ENCODE measurements at regions not wholly inside any gene's neighbourhood (a gene's known extent, or its start where the extent isn't known, plus 50 kb on each side); places are given as distances from the start of the nearest gene placed in this dataset.
"Not testable (repeated sequence)": the region's sequence is repeated elsewhere in the genome, so short reads cannot be mapped to it uniquely, and the experiment has no call there.

DNA sequence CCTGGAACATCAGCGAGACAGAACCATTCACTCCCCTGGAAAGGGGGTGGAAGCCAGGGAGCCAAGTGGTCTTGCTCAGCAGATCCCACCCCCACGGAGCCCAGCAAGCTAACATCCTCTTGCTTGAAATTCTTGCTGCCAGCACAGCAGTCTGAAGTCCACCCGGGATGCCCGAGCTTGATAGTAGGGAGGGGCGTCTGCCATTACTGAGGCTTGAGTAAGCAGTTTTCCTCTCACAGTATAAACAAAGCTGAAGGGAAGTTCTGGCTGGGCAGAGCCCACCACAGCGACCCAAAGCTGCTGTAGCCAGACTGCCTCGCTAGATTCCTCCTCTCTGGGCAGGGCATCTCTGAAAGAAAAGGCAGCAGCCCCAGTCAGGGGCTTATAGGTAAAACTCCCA is 764.8 kb upstream of the LUZP2 start:
- Histone ChIP-seq H3K36me3 (no peaks in the 10 kb centered on the region), H3K27me3 (no peaks in the 10 kb centered on the region), H3K9me3 (no peaks in the 10 kb centered on the region), H3K4me3 (no peak overlapping the region)
- no peak for DNase-seq

DNA sequence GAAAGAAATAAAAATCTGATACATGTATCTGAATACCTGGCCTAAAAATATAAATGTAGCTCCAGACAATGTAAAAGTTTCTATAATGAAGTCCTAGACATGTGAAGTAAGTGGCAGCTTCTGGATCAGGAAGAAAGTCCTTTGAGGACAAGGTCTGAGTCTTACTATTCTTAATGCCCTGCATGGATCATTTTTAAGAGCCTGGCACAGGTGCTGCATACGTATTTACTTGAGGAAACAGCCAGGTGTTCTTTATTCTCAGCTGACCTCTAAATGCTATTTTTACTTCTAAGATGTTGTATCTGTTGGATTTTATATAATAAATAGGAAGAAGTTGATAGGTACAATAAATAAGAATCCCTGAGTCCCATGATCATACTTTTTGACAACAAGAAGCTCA is 750.0 kb upstream of the LUZP2 start:
- Histone ChIP-seq H3K4me3 (no peak overlapping the region), H3K9me3 (no peaks in the 10 kb centered on the region), H3K36me3 (no peaks in the 10 kb centered on the region), H3K27me3 (no peaks in the 10 kb centered on the region)
- DNase-seq, result no peak

DNA sequence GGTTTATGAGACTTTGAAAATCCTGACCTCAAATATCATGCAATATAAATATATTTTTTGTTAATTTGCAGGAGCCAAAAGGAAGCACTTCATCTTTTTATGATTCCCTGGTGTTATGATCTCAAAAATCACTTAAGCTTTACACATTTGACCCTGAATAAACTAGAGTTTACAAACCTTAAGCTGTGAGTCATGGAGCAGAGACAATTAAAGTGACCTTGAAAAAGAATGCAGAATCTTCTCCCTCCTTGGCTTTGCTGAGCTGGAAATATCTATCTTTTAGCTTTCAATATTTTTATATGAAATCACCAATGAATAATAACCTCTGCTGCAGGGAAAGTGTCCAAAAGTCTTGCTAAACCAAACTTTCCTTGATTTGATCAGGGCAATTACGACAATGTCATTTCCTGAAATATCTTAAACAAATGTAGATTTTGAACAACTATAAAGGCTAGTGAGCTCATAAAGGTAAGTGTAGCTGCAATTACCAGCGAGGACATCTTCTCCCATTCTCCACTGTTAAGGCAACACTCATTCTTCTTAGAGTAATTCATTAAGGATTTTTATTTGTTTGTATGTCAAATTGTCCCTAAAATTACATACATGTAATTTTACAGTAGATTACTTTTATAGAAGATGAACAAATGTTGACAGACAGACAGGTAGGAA is 747.0 kb upstream of the LUZP2 start:
- DNase-seq, result no peak
- no peaks in the 10 kb centered on the region for H3K27me3 ChIP-seq
- H3K36me3 ChIP-seq, result no peaks in the 10 kb centered on the region
- H3K4me3 ChIP-seq, result no peak overlapping the region
- H3K9me3 ChIP-seq, result no peaks in the 10 kb centered on the region

DNA sequence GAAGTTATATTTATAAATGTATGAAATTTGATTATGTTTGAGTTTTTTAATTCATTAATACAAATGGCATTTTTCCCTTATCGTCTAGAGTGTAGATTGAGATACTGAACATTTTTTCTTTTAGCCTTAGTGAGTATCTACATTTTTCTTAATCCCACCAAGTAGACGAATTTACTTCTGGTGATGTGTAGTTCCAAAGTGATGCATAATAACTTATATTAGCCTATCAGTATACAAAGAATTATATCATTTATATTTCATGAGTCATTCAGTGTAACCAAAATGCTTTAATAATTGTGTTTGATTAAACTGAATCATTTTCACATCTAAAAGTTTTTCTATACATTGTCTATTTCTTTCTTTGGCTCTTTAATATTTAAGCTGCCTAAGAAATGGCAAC is 745.6 kb upstream of the LUZP2 start:
- Histone ChIP-seq H3K27me3 (no peaks in the 10 kb centered on the region), H3K9me3 (no peaks in the 10 kb centered on the region), H3K4me3 (no peak overlapping the region), H3K36me3 (no peaks in the 10 kb centered on the region)
- no peak for DNase-seq

DNA sequence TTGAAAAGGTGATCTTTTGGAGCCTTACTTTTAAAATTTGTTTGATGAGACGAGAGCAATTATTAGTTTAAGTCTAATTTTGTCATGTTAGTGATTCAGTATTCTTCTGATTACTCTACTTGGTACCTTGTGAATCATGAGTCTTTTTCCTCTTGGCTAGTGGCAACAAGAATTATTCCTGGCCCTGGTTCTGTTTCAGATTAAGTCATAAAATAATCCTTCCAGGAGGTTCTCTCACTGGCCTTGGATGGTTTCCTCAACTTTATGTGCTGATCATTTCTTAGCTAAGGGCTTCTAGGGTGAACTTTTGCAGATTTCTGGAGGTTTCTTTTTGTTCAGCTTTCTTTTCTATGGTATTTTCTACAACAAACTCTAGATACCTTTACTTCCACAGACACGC is 741.8 kb upstream of the LUZP2 start:
- DNase-seq, result no peak
- H3K27me3 ChIP-seq, result no peaks in the 10 kb centered on the region
- no peaks in the 10 kb centered on the region for H3K9me3 ChIP-seq
- no peaks in the 10 kb centered on the region for H3K36me3 ChIP-seq
- no peak overlapping the region for H3K4me3 ChIP-seq

DNA sequence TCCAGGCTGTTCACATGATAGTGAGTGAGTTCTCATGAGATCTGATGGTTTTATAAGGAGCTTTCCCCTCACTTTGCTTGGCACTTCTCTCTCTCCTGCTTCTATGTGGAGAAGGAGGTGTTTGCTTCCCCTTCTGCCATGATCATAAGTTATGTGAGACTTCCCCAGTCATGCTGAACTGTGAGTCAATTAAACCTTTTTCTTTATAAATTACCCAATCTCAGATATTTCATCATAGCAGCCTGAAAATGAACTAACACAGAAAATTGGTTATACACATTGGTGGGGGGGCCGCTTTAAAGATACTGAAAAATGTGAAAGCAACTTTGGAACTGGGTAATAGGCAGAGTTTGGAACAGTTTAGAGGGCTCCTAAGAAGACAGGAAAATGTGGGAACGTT is 741.1 kb upstream of the LUZP2 start:
- H3K4me3 ChIP-seq, result no peak overlapping the region
- no peaks in the 10 kb centered on the region for H3K9me3 ChIP-seq
- no peaks in the 10 kb centered on the region for H3K27me3 ChIP-seq
- H3K36me3 ChIP-seq, result no peaks in the 10 kb centered on the region
- no peak for DNase-seq

DNA sequence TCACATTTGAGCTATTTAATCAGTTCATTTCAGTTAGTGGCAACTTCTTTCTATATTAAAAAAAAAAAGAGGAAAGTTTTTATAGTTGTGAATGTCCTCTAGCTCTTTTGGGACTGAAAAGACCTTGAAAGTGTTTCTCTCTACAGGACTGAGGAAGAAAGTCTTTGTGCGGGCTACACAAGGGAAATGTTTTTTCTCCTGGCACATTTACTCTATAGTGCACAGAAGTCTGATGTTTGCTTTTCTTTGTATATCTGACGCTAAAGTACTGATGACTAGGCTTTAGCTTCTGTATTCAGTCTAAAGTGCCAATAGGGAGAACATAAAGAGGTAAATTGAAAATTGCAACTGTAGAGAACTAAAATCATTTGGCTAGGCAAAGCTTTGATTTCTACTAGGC is 737.4 kb upstream of the LUZP2 start:
- Histone ChIP-seq H3K9me3 (no peaks in the 10 kb centered on the region), H3K27me3 (no peaks in the 10 kb centered on the region), H3K36me3 (no peaks in the 10 kb centered on the region), H3K4me3 (no peak overlapping the region)
- no peak for DNase-seq

DNA sequence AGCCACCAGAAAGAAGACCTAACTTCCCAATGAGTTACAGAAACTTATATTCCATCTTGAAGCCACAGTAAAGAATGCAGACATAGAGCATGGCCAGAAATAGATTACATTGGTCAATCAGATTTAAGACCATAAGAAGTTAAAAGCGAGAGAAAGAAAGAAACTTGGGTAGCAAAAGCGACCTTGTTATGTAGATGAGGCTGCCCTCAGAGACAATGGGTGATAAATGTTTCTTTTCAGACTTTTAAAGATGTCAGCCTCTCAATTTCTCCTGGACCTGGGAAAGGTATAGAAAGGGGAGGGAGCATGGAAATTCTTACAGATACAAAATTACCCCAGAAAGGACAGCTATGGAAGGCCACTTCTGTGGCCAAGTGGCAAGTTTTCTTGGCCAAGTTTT is 732.6 kb upstream of the LUZP2 start:
- Histone ChIP-seq H3K4me3 (no peak overlapping the region), H3K36me3 (no peaks in the 10 kb centered on the region), H3K27me3 (no peaks in the 10 kb centered on the region), H3K9me3 (no peaks in the 10 kb centered on the region)
- DNase-seq, result no peak

DNA sequence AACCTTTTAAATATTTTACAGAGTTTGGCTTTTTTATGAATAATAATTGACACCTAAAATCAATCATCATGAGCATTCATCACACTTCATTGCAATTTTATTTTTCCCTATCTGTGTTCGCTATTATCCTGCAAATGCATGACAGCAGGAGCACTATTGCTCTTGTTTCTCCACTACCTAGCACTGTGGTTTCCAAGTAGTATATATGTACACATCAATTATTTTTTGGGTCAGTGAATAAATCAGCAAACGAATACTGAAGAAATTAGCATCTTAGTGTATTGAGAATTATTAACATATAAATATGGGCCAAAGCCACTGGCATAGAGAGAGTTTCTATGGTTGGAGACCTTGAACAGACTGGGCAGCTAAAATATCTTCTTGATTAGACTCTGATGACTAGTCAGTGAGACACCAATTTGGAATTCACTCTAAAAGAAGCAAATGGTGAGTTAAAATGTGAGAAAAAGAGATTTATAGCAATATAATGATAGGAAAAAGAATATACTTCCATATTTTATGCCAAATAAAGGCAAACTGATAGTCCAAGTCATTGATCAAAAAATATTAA is 731.1 kb upstream of the LUZP2 start:
- Histone ChIP-seq H3K4me3 (no peak overlapping the region), H3K36me3 (no peaks in the 10 kb centered on the region), H3K27me3 (no peaks in the 10 kb centered on the region), H3K9me3 (no peaks in the 10 kb centered on the region; the same call in 1 of the 2 replicates)
- DNase-seq, result no peak

DNA sequence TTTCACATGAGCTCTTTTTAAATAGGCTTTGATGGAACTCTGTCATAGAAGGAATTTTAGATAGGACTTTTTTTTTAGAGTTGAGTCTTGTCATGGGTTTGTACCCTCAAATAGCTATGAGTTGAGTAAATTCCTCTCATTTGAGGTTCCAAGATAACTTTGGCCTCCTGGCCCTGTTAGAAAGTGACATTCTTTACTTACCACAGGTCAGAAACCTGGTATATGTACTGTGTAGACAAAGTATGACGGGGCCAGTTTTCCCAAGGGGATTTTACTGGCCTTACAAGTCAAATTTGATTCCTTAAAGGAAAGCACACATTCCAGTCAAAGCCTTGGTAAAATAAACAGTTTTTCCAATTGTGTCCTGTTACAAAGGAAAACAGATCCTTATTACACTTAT is 729.3 kb upstream of the LUZP2 start:
- DNase-seq, result no peak
- no peak overlapping the region for H3K4me3 ChIP-seq
- no peaks in the 10 kb centered on the region for H3K27me3 ChIP-seq
- no peaks in the 10 kb centered on the region; the same call in 1 of the 2 replicates for H3K9me3 ChIP-seq
- no peaks in the 10 kb centered on the region for H3K36me3 ChIP-seq

DNA sequence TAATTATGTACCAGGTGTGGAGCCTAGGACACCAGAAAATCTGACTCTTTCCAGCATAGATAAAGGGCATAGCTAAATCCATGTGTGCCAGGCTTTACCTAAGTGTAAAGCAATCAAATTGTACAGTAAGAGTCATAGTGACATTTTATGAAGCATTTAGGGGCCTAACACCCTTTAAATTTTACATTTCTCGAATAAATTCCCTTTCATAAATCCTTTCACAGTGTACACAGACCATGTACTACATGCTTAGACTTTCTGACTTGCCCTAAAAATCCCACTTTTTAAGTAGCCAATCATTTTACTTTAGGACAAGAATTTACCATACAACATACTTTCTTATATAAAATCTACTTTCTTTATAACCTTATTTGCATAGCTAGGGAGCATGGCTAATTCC is 727.6 kb upstream of the LUZP2 start:
- no peaks in the 10 kb centered on the region for H3K27me3 ChIP-seq
- H3K4me3 ChIP-seq, result no peak overlapping the region
- no peak for DNase-seq
- no peaks in the 10 kb centered on the region for H3K36me3 ChIP-seq
- H3K9me3 ChIP-seq, result no peaks in the 10 kb centered on the region; the same call in 1 of the 2 replicates

DNA sequence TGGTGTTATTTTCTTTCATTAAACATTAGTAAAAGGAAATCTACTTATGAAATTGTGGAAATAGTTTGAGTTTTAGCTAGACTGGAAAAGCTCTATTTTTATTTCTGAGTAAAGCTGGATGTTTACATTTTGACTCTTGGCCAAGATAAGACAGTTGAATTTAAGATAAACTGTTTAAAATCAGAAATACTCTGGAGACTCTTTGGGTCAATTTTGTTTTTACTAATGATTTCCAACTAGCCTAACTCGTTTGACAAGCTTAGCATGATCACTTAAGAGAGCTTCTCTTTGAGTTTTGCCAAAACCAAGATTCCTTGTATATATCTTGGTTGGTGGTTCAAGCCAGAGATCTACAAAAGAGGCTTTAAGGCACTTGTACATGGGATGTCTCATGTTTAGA is 724.8 kb upstream of the LUZP2 start:
- no peaks in the 10 kb centered on the region for H3K27me3 ChIP-seq
- no peaks in the 10 kb centered on the region for H3K36me3 ChIP-seq
- no peaks in the 10 kb centered on the region; the same call in 1 of the 2 replicates for H3K9me3 ChIP-seq
- no peak for DNase-seq
- H3K4me3 ChIP-seq, result no peak overlapping the region

DNA sequence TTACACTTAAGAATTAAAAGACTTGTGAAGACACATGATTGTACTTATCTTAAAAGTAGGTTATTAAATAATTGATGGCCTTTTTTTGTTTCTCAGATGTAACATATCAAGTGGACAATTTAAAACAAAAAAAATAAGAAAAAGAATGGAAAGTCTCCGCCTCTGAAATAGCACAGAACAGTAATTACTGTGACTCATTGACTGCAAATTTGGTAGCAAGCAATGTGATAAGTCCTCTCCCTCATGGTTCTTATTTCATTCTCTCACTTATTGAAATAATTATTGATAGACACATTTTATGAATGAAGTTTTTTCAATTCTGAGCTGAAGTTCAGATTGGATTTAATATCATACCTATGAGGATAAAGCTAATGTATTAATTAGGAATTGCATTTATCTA is 717.9 kb upstream of the LUZP2 start:
- H3K9me3 ChIP-seq, result no peaks in the 10 kb centered on the region
- no peak overlapping the region for H3K4me3 ChIP-seq
- no peaks in the 10 kb centered on the region for H3K36me3 ChIP-seq
- no peak for DNase-seq
- no peaks in the 10 kb centered on the region for H3K27me3 ChIP-seq

DNA sequence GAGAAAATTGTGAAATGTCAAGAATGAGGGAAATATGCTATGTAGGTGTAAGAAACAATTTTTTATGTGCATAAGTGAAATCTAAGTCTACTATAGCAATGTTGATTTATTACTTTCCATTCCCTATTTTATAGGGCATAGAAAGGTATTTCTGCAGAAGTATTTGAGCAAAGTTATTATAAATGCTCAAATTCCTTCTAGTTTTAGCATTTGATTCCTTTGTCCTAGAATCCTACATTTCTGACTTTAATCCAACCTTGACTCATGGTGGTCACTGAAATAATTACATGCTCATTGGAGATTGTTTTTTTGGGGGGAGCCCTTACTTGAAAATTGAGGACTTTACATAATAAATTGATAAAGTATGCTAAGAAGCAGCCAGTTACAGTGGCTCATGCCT is 716.6 kb upstream of the LUZP2 start:
- Histone ChIP-seq H3K36me3 (no peaks in the 10 kb centered on the region), H3K4me3 (no peak overlapping the region), H3K27me3 (no peaks in the 10 kb centered on the region), H3K9me3 (no peaks in the 10 kb centered on the region)
- DNase-seq, result no peak

DNA sequence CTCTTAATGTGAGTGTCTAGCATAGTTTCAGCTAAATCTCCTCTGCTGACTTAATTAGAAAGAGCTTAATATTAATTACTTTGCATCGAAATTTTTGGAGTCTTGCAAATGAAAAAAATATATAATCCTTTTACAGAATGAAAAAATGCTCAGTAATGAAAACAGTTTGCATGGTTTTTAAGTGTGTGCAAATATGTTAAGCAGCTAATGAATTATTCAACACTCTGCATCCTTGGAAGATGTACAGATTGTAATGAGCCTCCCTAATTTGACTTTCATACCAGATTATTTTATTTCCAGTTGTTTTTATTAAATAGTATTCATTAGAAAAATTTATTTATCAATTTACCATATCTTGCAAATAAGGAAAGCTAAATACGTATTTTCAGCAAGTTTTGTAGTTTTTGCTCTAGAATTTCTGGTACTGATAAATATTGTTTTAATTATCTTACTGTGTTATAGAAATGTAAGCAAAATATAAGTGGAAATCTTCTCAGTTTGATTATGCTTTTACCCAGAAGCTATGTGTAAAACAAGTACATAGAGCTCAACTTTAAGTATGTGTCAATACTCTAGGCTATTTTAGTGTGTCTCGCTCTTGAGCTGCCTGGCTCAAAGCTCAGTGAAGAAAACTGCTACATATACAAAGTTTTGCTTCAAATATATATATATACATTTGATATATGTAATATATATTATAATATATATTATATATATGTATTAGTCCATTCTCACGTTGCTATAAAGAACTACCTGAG is 714.9 kb upstream of the LUZP2 start:
- Histone ChIP-seq H3K36me3 (no peaks in the 10 kb centered on the region), H3K9me3 (no peaks in the 10 kb centered on the region), H3K4me3 (no peak overlapping the region), H3K27me3 (no peaks in the 10 kb centered on the region)
- no peak for DNase-seq

DNA sequence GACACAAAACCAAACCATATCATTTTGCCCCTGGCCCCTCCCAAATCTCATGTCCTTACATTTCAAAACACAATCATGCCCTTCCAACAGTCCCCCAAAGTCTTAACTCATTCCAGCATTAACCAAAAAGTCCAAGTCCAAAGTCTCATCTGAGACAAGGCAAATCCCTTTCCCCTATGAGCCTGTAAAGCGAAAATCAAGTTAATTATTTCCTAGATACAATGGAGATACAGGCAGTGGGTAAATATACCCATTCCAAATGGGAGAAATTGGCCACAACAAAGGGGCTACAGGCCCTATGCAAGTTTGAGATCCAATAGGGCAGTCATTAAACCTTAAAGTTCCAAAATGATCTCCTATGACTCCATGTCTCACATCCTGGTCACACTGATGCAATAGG is 709.9 kb upstream of the LUZP2 start:
- not testable (repeated sequence) for H3K4me3 ChIP-seq, H3K36me3 ChIP-seq, H3K27me3 ChIP-seq, H3K9me3 ChIP-seq, DNase-seq

DNA sequence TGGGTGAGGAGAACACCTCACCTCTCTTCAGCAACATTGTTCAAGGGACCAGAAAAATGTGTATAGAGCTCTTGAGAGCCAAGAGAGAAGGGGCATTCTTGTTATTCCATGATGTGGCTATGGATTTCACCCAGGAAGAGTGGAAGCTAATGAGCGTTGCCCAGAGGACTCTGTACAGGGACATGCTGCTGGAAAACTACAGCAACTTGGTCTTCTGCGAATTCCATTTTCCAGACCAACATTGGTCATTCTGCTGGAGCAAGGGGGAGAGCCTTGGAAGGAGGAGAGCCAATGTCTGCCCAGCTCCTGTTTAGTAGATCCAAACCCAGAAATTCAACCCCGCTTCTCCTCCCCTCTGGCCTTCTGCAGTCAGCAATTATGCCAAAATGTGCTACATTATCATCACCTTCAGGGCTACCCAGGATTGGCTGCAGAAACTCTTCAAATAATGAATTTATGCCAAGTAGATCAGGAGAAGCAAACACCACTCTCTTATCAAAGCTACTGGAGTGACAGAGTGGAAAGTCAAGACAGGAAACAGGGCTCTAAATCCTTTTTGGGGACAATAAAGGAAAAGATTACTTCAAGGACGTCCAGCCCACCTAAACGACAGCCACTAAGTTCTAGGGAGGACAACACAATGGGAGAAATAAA is 707.5 kb upstream of the LUZP2 start:
- no peak for DNase-seq
- no peaks in the 10 kb centered on the region for H3K36me3 ChIP-seq
- no peak overlapping the region for H3K4me3 ChIP-seq
- no peaks in the 10 kb centered on the region for H3K27me3 ChIP-seq
- no peaks in the 10 kb centered on the region for H3K9me3 ChIP-seq
